ENCODE measurements at regions not wholly inside any gene's neighbourhood (a gene's known extent, or its start where the extent isn't known, plus 50 kb on each side); places are given as distances from the start of the nearest gene placed in this dataset.

GRCh38 chr5:91884036-91884435 lies 500.9 kb upstream of the ARRDC3 start:
- H3K79me2 ChIP-seq (ENCODE audit: control insufficient read depth, insufficient read depth, low read length) = no peaks in the 10 kb centered on the region
- TF ChIP-seq EZH2 (IDR thresholded peaks at IDR 0.05; ENCODE audit: borderline replicate concordance, insufficient read depth, low read depth, low read length, poor library complexity, severe bottlenecking) = no peak
- TF ChIP-seq, protein P1, sequence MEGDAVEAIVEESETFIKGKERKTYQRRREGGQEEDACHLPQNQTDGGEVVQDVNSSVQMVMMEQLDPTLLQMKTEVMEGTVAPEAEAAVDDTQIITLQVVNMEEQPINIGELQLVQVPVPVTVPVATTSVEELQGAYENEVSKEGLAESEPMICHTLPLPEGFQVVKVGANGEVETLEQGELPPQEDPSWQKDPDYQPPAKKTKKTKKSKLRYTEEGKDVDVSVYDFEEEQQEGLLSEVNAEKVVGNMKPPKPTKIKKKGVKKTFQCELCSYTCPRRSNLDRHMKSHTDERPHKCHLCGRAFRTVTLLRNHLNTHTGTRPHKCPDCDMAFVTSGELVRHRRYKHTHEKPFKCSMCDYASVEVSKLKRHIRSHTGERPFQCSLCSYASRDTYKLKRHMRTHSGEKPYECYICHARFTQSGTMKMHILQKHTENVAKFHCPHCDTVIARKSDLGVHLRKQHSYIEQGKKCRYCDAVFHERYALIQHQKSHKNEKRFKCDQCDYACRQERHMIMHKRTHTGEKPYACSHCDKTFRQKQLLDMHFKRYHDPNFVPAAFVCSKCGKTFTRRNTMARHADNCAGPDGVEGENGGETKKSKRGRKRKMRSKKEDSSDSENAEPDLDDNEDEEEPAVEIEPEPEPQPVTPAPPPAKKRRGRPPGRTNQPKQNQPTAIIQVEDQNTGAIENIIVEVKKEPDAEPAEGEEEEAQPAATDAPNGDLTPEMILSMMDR (IDR thresholded peaks at IDR 0.05) = no peak
- H3K9me3 ChIP-seq (ENCODE audit: control extremely low read depth in 1 of 3, control insufficient read depth in 2 of 3, insufficient read depth in 1 of 3, low read length in 2 of 3) = no peaks in the 10 kb centered on the region
- H3K4me3 ChIP-seq (ENCODE audit: control extremely low read depth in 1 of 5, extremely low read depth in 1 of 5, insufficient read depth in 1 of 5, low read depth in 2 of 5, low read length in 4 of 5) = no peak overlapping the region
- H3K4me1 ChIP-seq (ENCODE audit: control insufficient read depth in 2 of 2, insufficient read depth in 2 of 2, low read length in 2 of 2) = no peaks in the 10 kb centered on the region
- no peaks in the 10 kb centered on the region for H3K27me3 ChIP-seq (replicated peaks in 1 of 4; ENCODE audit: control extremely low read depth in 1 of 4, control insufficient read depth in 3 of 4, insufficient read depth in 4 of 4, low read length in 3 of 4)
- no peaks in the 10 kb centered on the region for H3K27me3 Mint-ChIP-seq
- H3K9me3 Mint-ChIP-seq (ENCODE audit: insufficient read depth) = peaks cover 4% of the 10 kb centered on the region
- POLR2A ChIA-PET = no interaction called here
- H4K20me1 ChIP-seq (ENCODE audit: control insufficient read depth, insufficient read depth, low read length, poor library complexity, severe bottlenecking) = no peaks in the 10 kb centered on the region
- no peak overlapping the region for H3K27ac Mint-ChIP-seq
- DNase-seq (no peak), ATAC-seq (ENCODE audit: low read depth) (no peak)
- H3K9ac ChIP-seq (ENCODE audit: low read length) = no peak overlapping the region
- H3K36me3 ChIP-seq (replicated peaks in 1 of 2; ENCODE audit: control extremely low read depth in 1 of 2, control insufficient read depth in 1 of 2, extremely low read depth in 1 of 2, insufficient read depth in 2 of 2, low read length in 1 of 2) = no peaks in the 10 kb centered on the region
- H3K4me1 Mint-ChIP-seq = no peaks in the 10 kb centered on the region
- CTCF ChIA-PET = no interaction called here
- no peak overlapping the region for H3K27ac ChIP-seq (ENCODE audit: low read length in 2 of 2)
- no peak overlapping the region for H3K4me2 ChIP-seq (replicated peaks; ENCODE audit: low read depth, low read length, poor library complexity, severe bottlenecking)
- H3K4me3 Mint-ChIP-seq = no peak overlapping the region
- no CpG with 5 or more reads among the region's 1 CpG for WGBS (ENCODE audit: insufficient coverage)
- intact Hi-C loops (cut with micrococcal nuclease) = no loop called here
- H2AFZ ChIP-seq (ENCODE audit: insufficient read depth, low read depth, low read length, poor library complexity, severe bottlenecking) = no peak overlapping the region

GRCh38 chr5:91875196-91875779 lies 492.2 kb upstream of the ARRDC3 start:
- Histone ChIP-seq H2AFZ (ENCODE audit: insufficient read depth, low read depth, low read length, poor library complexity, severe bottlenecking) (no peak overlapping the region), H3K27ac (ENCODE audit: low read length in 2 of 2) (no peak overlapping the region), H3K4me3 (ENCODE audit: control extremely low read depth in 1 of 5, extremely low read depth in 1 of 5, insufficient read depth in 1 of 5, low read depth in 2 of 5, low read length in 4 of 5) (no peak overlapping the region), H4K20me1 (ENCODE audit: control insufficient read depth, insufficient read depth, low read length, poor library complexity, severe bottlenecking) (no peaks in the 10 kb centered on the region), H3K9ac (ENCODE audit: low read length) (no peak overlapping the region), H3K27me3 (replicated peaks in 1 of 4; ENCODE audit: control extremely low read depth in 1 of 4, control insufficient read depth in 3 of 4, insufficient read depth in 4 of 4, low read length in 3 of 4) (no peaks in the 10 kb centered on the region), H3K4me2 (replicated peaks; ENCODE audit: low read depth, low read length, poor library complexity, severe bottlenecking) (no peak overlapping the region), H3K4me1 (ENCODE audit: control insufficient read depth in 2 of 2, insufficient read depth in 2 of 2, low read length in 2 of 2) (no peaks in the 10 kb centered on the region), H3K79me2 (ENCODE audit: control insufficient read depth, insufficient read depth, low read length) (no peaks in the 10 kb centered on the region), H3K36me3 (replicated peaks in 1 of 2; ENCODE audit: control extremely low read depth in 1 of 2, control insufficient read depth in 1 of 2, extremely low read depth in 1 of 2, insufficient read depth in 2 of 2, low read length in 1 of 2) (no peaks in the 10 kb centered on the region), H3K9me3 (ENCODE audit: control extremely low read depth in 1 of 3, control insufficient read depth in 2 of 3, insufficient read depth in 1 of 3, low read length in 2 of 3) (peaks cover 0 to 4% (median 0%) of the 10 kb centered on the region in 3 donors)
- intact Hi-C loops (cut with micrococcal nuclease) = no loop called here
- ChIA-PET POLR2A (no interaction called here), CTCF (no interaction called here)
- no peak for DNase-seq
- no peaks in the 10 kb centered on the region for H3K4me1 Mint-ChIP-seq
- no peak overlapping the region for H3K4me3 Mint-ChIP-seq
- H3K27ac Mint-ChIP-seq = no peak overlapping the region
- no peak for ATAC-seq (ENCODE audit: low read depth)
- 100% methylated on average over 1 of the region's 9 CpGs for WGBS (ENCODE audit: insufficient coverage)
- no peaks in the 10 kb centered on the region for H3K27me3 Mint-ChIP-seq
- peaks cover 4% of the 10 kb centered on the region for H3K9me3 Mint-ChIP-seq (ENCODE audit: insufficient read depth)
- no peak for TF ChIP-seq EZH2 (IDR thresholded peaks at IDR 0.05; ENCODE audit: borderline replicate concordance, insufficient read depth, low read depth, low read length, poor library complexity, severe bottlenecking)
- TF ChIP-seq, protein P1 (IDR thresholded peaks at IDR 0.05) = no peak

All from B cell (primary cell).